Activated CD4-positive, alpha-beta T cell treated with anti-CD3 and anti-CD28 coated beads, Interleukin-2, Interleukin-4, amounts not matched to agents 100 ng/mL and 50 ng/mL, durations not matched to agents 16 hours and 8 hours (primary cell): ENCODE measurements at regions not wholly inside any gene's neighbourhood (a gene's known extent, or its start where the extent isn't known, plus 50 kb on each side); places are given as distances from the start of the nearest gene placed in this dataset.

Experiments used
- DNase-seq: peaks from one replicate; pipeline ENCODE4 v3.0.0-alpha.2; 2020; ENCODE audit warnings: low spot score

GRCh38 chr18:51726614-51727013, 529.1 kb upstream of the MEX3C start:
- no peak for DNase-seq

DNA sequence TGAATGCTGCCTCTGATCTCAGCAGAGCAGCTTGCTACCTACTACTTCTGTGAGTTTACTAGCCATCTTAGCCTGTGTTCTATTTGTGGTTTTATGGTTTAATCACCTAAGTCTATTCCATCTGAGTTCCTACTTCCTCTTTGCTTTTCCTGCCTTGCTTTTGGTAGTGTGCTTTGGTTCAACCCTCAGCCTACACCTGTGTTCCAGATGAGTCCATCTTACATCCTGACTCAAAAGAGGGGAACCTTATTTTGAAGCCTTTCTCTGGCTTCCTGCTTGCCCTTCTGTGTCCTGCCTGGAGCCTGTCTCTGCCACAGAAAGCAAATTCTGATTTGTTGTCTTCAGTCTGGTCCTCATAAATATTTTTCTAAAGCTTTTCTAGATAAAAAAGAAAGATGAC, 530.3 kb upstream of the MEX3C start:
- DNase-seq, result no peak

DNA sequence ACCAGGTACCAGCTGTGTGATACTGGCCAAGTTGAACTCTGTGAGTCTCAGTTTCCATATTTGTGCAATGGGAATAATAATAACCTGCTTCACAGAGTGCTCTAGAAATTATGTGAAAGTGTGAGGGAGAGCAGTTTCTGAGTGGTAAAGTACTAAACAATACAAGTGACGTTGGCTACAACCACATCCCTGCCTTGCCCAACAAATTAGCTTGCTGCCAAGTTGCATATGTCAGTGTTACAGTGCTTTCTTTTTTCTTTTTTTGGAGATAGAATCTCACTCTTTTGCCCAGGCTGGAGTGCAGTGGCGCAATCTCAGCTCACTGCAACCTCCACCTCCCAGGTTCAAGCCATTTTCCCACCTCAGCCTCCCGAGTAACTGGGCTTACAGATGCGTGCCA, 533.6 kb upstream of the MEX3C start:
- DNase-seq, result no peak

DNA sequence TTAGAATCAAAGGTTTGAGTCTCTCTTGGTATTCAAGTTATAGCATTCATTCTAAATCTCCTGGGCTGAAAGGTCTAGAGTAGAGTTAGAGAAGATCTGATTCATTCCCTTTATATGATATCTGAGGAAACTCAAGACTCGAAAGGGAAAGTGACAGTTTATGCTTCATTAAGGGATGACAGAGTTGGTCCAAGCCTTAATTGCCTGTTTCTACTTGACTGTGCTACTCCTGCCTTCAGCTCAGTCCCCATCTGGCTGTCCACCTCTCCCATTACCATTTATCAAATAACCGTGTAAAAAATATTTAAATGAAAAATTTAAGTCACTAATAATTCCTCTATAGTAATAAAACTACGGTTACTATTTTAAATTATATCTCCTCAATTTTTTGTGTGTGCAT, 537.1 kb upstream of the MEX3C start:
- DNase-seq, result no peak

DNA sequence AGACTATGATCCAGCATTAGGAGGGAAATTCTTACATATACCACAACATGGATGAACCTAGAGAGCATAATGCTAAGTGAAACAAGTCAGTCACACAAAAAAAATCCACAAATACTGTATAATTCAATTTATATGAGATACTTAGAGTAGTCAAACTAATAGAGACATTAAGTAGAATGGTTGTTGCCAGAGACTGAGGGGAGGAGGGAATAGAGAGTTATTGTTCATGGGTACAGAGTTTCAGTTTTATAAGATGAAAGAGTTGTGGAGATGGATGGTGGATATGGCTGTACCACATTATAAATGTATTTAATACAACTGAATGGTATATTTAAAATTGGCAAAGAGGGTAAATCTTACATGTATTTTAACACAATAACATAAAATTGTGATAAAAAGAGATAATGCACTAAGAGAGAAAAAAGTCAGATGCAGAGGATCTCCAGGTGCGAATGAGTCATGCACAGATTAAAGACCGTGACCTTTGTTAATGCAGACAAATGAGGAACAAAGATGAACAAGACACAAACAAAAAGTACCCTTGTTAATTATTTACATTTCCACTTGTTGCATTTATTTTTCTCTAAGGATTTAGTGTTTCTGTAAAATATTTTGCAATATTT, 541.7 kb upstream of the MEX3C start:
- no peak for DNase-seq

GRCh38 chr18:51751901-51752300, 554.4 kb upstream of the MEX3C start:
- DNase-seq, result no peak

DNA sequence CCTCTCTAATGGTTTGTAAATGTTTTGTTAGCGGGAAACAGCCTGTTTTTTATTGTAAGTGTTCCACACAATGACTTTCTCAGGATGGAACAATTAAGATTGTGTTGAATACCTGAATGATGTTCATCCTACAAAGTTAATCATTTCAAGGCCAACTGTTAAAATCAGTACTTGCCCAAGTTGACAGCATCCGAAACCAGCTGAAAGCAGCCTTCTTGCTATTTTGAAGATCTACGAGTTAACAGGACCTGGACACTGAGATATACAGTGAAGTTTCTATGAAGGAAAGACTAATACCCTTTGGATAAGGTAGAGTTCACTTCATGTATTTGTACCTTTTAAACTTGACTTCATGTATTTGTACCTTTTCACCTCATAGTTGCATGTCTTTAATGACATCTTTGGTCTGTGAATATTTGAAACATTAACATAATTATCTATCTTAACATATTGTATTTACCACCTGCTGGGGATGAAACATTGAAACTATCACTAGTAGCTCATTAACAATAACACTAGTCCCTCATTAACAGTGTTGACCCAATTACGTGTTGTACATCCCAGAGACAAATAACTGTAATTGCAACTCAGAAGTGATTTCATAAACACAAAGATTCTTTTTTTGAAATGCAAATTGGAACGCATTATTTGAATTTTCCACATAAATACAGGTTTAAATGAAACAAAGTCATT, 556.0 kb upstream of the MEX3C start:
- DNase-seq, result no peak

DNA sequence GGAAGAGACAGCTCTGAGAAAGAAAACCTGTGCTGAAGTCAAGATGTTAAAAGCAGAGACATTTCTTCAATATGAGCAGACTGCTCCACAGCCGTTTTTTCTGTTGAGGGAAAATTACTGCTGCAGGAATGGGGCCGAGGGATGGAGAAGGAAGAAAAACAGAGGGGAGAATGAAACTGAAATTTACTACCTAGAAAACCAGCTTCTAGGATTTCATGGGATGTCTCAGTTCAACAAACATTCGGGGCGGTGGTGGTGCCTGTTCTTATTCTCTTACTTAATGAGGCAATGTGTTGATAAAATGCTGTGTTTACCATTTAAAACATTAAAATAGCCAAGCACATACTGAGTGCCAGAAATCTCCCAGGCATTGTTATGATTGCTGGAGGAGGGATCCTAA, 557.1 kb upstream of the MEX3C start:
- no peak for DNase-seq

DNA sequence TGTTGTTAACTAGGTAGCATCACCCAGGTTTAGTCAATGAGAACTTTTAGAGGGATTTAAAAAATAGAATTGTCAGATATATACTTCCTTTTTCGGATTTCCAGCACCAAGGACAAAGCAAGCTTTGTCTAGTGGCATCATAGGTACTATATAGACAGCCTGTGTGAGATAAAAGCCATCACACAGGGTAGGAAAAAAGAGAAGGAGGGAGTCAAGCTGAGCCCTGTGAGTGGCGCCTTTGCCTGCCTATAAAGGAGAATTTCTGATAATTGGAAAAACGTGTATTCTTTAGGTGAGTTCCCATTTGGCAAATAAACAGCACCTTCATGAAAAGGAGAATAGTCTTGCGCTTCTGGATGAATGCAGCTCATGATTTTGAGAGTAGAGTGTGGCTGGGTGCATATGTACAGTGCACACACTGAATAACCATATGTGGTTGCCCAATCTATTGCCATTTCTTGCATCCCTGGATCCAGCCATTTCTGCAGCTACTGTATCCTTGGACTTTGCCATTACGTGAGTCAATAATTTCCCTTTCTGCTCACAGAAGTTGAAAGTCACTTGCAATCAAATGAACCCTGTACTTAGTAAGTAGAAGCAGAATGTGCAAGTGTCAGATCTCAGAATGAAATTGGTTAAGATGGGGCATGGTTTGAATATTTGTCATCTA, 559.9 kb upstream of the MEX3C start:
- DNase-seq, result no peak

- no peak for DNase-seq
Observed at GRCh38 chr18:51762373-51762772, 564.9 kb upstream of the MEX3C start.

- DNase-seq, result no peak
Observed at GRCh38 chr18:51765606-51766360, 568.3 kb upstream of the MEX3C start.

GRCh38 chr18:51767293-51767692, 569.8 kb upstream of the MEX3C start:
- no peak for DNase-seq

DNA sequence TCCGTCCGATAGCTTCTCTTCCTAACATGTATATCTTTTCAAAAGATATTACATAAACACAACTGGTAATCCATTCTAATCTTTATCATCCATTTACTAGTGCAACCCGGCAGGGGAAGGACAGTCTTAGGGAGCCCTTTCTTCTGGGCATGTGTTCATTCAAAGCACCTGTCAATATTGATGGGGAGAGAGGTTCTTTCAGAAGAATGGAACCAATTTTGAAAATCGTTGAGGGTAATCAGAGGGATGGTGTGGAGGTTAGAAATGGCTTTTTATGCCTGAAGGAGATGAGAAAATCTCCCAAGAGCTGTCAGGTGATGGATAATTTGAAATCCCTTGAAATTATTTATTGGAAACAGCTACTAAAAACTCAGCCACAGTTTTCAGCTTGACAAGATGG, 561.9 kb upstream of the DCC start:
- DNase-seq, result no peak

- no peak for DNase-seq
Observed at GRCh38 chr18:51789871-51790270, 550.1 kb upstream of the DCC start.

GRCh38 chr18:51801514-51801913, 538.5 kb upstream of the DCC start:
- no peak for DNase-seq

- DNase-seq, result no peak
Observed at GRCh38 chr18:51802569-51803428, 537.2 kb upstream of the DCC start.

DNA sequence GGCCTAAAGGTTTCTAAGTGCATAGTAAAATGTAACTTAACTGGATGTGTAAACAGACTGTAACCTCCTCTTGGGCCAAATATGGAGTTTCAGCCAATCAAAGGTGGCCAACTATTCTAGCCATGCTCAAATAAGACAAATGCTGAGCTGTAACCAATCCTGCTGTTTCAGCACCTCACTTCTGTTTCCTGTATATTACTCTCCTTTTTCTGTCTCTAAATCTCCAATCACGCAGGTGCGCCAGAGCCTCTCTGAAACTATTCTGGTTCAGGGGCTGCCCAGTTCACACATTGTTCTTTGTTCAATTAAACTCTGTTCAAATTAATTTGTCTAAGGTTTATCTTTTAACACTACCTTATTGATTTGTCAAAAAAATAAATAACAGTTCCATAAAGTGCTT, 532.7 kb upstream of the DCC start:
- DNase-seq, result no peak

DNA sequence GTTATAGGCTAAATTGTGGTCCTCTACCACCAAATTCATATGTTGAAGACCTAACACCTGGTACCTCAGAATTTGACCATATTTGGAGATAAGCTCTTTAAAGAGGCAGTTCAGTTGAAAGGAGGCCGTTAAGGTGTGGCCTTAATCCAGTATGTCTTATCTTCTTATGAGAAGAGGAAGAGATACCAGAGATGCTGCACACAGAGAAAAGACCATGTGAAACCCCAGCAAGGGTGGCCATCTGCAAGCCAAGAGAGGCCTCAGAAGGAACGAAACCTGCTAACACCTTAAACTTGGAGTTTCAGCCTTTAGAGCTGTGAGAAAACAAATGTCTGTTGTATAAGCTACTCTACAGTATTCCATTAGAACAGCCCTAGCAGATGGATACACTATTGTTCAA, 528.1 kb upstream of the DCC start:
- no peak for DNase-seq

- DNase-seq, result no peak
Observed at GRCh38 chr18:51813740-51814139, 526.3 kb upstream of the DCC start.

DNA sequence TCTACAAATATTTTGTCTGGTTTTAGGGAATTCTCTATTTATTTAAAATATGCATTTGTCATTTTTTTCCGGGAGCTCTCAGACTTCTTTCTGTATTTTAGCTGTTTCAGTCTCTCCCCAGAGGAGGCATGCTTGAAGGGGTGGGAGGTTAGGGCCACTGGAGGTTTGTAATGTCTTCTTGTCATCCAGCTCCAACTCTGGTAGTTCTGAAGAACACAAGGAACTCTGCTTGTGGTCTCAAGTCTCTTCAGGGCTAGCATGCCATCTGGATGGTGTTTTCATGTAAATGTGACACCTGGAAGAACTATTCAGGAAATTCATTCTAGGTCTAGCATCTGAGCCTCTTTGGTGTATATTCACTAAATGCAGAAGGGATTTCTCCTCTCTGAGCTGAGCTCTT, 518.4 kb upstream of the DCC start:
- DNase-seq, result no peak

GRCh38 chr18:51824746-51825145, 515.3 kb upstream of the DCC start:
- no peak for DNase-seq

- DNase-seq, result no peak
Observed at GRCh38 chr18:51833850-51834249, 506.1 kb upstream of the DCC start.
